Adrenal gland (tissue), 9 donors: ENCODE measurements at regions not wholly inside any gene's neighbourhood (a gene's known extent, or its start where the extent isn't known, plus 50 kb on each side); places are given as distances from the start of the nearest gene placed in this dataset.
A peak's percentile ranks its signal among the peaks of the same experiment; 100 is the strongest.

Experiments
- DNase-seq, 7 donors: peaks; one replicate each; pipeline ENCODE4 v3.0.0-alpha.2; 2019 to 2020
- H3K27ac ChIP-seq, 5 donors: fragments of 200-600 bp; sonication (generic) in 4 of 5; 1 replicate in 3 of 5; 2 replicates in 2 of 5; pipeline versions ENCODE4 v1.5.1 to v1.8.0; 2016 to 2020; ENCODE audit warnings: mild to moderate bottlenecking in 1 of 5
- H3K27me3 ChIP-seq: fragments of 200-600 bp; 2 replicates; pipeline ENCODE4 v1.8.0; 2021
- H3K36me3 ChIP-seq, 2 donors: fragments of 200-600 bp; replicated peaks in 1 of 2; 1 replicate in 1 of 2; 2 replicates in 1 of 2; pipeline versions ENCODE4 v1.5.1 to v1.8.0; 2018 to 2022
- H3K4me1 ChIP-seq, 2 donors: fragments of 200-600 bp; replicated peaks in 1 of 2; 1 replicate in 1 of 2; 2 replicates in 1 of 2; pipeline versions ENCODE4 v1.5.1 to v1.8.0; 2018 to 2021
- H3K4me3 ChIP-seq, 4 donors: fragments of 200-600 bp; sonication (generic) in 3 of 4; one replicate each; pipeline ENCODE4 v1.5.1; 2016 to 2018
- H3K9me3 ChIP-seq, 3 donors: fragments of 200-600 bp; sonication (generic) in 1 of 3; replicated peaks in 1 of 3; 1 replicate in 2 of 3; 2 replicates in 1 of 3; pipeline versions ENCODE4 v1.5.1 to v1.8.0; 2016 to 2021
- CTCF ChIP-seq, 6 experiments: fragments of 450-650 bp in 4 of 6; fragments of 200-600 bp in 2 of 6; sonication (generic) in 1 of 6; IDR thresholded peaks; 1 replicate in 5 of 6; 2 replicates in 1 of 6; pipeline versions ENCODE4 v1.5.1 to v1.8.0; 2016 to 2021; ENCODE audit warnings: antibody characterized with exemption in 6 of 6, mild to moderate bottlenecking in 2 of 6, moderate library complexity in 1 of 6
- POLR2A ChIP-seq, 2 donors: fragments of 450-650 bp; IDR thresholded peaks; one replicate each; pipeline ENCODE4 v1.6.1; 2017; ENCODE audit warnings: antibody characterized with exemption in 2 of 2, mild to moderate bottlenecking in 2 of 2, moderate library complexity in 1 of 2
- WGBS, 4 donors: extraction: QIAGEN DNeasy Blood & Tissue Kit in 2 of 4; methylation state at CpG; one replicate each; pipeline versions ENCODE4 v1.1.5 to v1.1.7; 2013 to 2017; 5-methylcytosine and 5-hydroxymethylcytosine counted together
- intact Hi-C, 2 donors: fragments of 100-400 bp; cut with DNase I; formaldehyde crosslinking; loops; one replicate each; pipeline versions ENCODE4 v1.14.1 to v1.15.0; 2022 to 2023
- donor health status: healthy with polysubstance abuse.
- donor health status: Bipolar disorder and iron deficiency.
- donor health status: DM: yes; HTN: yes; CAD: no.
- donor health status: DM: no; HTN: no; CAD: no.
- donor health status: DM: no; HTN: no; CAD: no.

GRCh38 chr6:6918216-6918983 is 189.4 kb upstream of the RREB1 start:
- no peaks in the 10 kb centered on the region for H3K27me3 ChIP-seq
- H3K9me3 ChIP-seq: no peaks in the 10 kb centered on the region
- H3K4me3 ChIP-seq: no peak overlapping the region
- TF ChIP-seq POLR2A (IDR thresholded peaks at IDR 0.05) (no peak), CTCF (IDR thresholded peaks at IDR 0.05) (no peak)
- peak in 4 of 7 donors; percentile 47 to 65 (median 52) for DNase-seq
- H3K27ac ChIP-seq: no peak overlapping the region
- intact Hi-C loops: no loop called here
- H3K36me3 ChIP-seq: no peaks in the 10 kb centered on the region
- 65 to 75% (median 68%) methylated on average over 11 to 12 of the region's 12 CpGs for WGBS, 4 donors
- H3K4me1 ChIP-seq: peaks cover 21% of the 10 kb centered on the region in 2 donors

- H3K4me1 ChIP-seq: peaks cover 21% of the 10 kb centered on the region in 2 donors
- no peak overlapping the region for H3K4me3 ChIP-seq
- TF ChIP-seq CTCF (IDR thresholded peaks at IDR 0.05) (no peak), POLR2A (IDR thresholded peaks at IDR 0.05) (no peak)
- intact Hi-C loops: no loop called here
- no peak for DNase-seq
- no peak overlapping the region for H3K27ac ChIP-seq
- H3K36me3 ChIP-seq: no peaks in the 10 kb centered on the region
- no peaks in the 10 kb centered on the region for H3K27me3 ChIP-seq
- H3K9me3 ChIP-seq: no peaks in the 10 kb centered on the region
- WGBS, 4 donors: 92 to 95% (median 94%) methylated on average over 2 of the region's 2 CpGs
Observed at GRCh38 chr6:6919173-6919572, 188.6 kb upstream of the RREB1 start.

GRCh38 chr6:6920114-6920986 is 187.4 kb upstream of the RREB1 start:
- TF ChIP-seq CTCF (IDR thresholded peaks at IDR 0.05) (no peak), POLR2A (IDR thresholded peaks at IDR 0.05) (no peak)
- no peaks in the 10 kb centered on the region for H3K9me3 ChIP-seq
- H3K27ac ChIP-seq: peak overlapping the region in 1 of 5 donors; percentile 54
- H3K4me3 ChIP-seq: no peak overlapping the region
- no peaks in the 10 kb centered on the region for H3K36me3 ChIP-seq
- intact Hi-C loops: no loop called here
- 64 to 84% (median 75%) methylated on average over 7 to 9 of the region's 9 CpGs for WGBS, 4 donors
- no peaks in the 10 kb centered on the region for H3K27me3 ChIP-seq
- DNase-seq: peak in 4 of 7 donors; percentile 41 to 60 (median 45)
- H3K4me1 ChIP-seq: peaks cover 18 to 19% of the 10 kb centered on the region in 2 donors

DNA sequence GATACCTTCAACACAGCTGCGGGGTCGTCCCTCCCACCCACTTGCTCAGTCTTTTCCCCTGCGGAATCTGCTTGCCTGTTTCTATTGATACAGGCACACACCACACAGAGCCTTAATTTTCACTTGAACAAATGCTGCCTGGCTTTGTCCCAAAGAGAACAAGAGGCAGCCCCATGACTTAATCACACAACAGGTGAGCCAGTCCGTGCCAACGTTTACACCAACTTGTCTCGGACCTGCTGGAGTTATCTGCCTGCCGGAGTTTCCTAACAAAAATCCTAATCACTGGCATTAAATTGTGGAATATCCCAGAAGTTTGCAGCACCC is 186.8 kb upstream of the RREB1 start:
- peaks cover 13 to 14% of the 10 kb centered on the region in 2 donors for H3K4me1 ChIP-seq
- DNase-seq: peak in 1 of 7 donors; percentile 16
- 94 to 98% (median 96%) methylated on average over 7 of the region's 7 CpGs for WGBS, 4 donors
- H3K4me3 ChIP-seq: no peak overlapping the region
- H3K27ac ChIP-seq: no peak overlapping the region
- no peaks in the 10 kb centered on the region for H3K27me3 ChIP-seq
- no peaks in the 10 kb centered on the region for H3K9me3 ChIP-seq
- intact Hi-C loops: no loop called here
- no peaks in the 10 kb centered on the region for H3K36me3 ChIP-seq
- no peak for TF ChIP-seq POLR2A (IDR thresholded peaks at IDR 0.05)
- no peak for TF ChIP-seq CTCF (IDR thresholded peaks at IDR 0.05)
